ENCODE measurements at regions not wholly inside any gene's neighbourhood (a gene's known extent, or its start where the extent isn't known, plus 50 kb on each side); places are given as distances from the start of the nearest gene placed in this dataset.

DNA sequence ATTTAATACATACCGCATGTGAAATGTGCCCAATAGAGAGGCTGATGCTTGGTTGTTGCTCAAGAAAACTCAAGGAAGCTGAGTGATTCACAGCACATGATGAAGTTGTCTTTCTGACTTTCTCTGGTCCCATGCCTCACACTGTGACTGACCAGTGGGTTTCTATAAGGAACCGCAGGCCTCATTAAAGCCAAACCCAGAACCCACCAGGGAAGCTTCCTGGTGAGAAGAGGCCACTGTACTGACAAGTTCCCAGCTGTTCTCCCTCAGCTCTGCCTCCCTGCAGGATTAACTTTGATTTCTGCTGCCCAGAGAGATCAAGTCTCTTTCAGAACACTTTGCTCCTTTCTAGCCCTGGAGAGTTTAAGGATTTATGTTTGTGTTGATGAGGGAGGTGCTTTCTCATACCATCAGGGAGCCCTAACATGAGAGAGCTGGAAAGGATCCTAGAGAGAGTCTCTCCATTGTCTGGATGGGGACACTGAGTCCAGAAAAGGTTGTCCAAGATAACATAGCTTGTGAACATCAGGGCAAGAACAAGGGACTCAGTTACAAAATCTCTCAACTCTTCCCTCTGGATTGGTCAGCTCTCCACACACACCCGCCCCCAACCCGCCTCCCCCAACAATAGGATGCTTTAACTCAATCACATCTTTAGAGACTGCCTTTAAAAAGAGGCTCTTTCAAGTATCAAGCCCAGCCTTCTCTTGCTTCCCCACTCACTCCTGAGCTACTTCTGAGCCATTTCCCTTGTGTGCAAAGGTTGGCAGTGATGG is 303.2 kb upstream of the TLE3 start:
- TF ChIP-seq FOXP2 (optimal IDR thresholded peaks at IDR 0.05; ENCODE audit: control extremely low read depth, extremely low read length, insufficient read depth) (no peak), EZH2 (IDR thresholded peaks at IDR 0.05) (no peak), POLR2AphosphoS5 (IDR thresholded peaks at IDR 0.05; ENCODE audit: borderline replicate concordance, low read depth, low read length) (no peak)
- Histone ChIP-seq H3K36me3 (ENCODE audit: insufficient read depth, low read length) (no peaks in the 10 kb centered on the region), H3K4me3 (no peak overlapping the region), H3K27ac (no peak overlapping the region), H3K9ac (ENCODE audit: insufficient read length) (no peak overlapping the region), H3K9me3 (ENCODE audit: low read depth, low read length) (no peaks in the 10 kb centered on the region)
- no peak for DNase-seq (ENCODE audit: low read depth, low spot score)

- H3K36me3 ChIP-seq (ENCODE audit: insufficient read depth, low read length), result no peaks in the 10 kb centered on the region
- H3K9me3 ChIP-seq (ENCODE audit: low read depth, low read length), result no peaks in the 10 kb centered on the region
- TF ChIP-seq FOXP2 (optimal IDR thresholded peaks at IDR 0.05; ENCODE audit: control extremely low read depth, extremely low read length, insufficient read depth), result no peak
- TF ChIP-seq EZH2 (IDR thresholded peaks at IDR 0.05), result no peak
- TF ChIP-seq POLR2AphosphoS5 (IDR thresholded peaks at IDR 0.05; ENCODE audit: borderline replicate concordance, low read depth, low read length), result no peak
- H3K27ac ChIP-seq, result no peak overlapping the region
- H3K9ac ChIP-seq (ENCODE audit: insufficient read length), result no peak overlapping the region
- DNase-seq (ENCODE audit: low read depth, low spot score), result no peak
- H3K4me3 ChIP-seq, result no peak overlapping the region
These were observed 301.5 kb upstream of the TLE3 start for GRCh38 chr15:70399204-70399603.

DNA sequence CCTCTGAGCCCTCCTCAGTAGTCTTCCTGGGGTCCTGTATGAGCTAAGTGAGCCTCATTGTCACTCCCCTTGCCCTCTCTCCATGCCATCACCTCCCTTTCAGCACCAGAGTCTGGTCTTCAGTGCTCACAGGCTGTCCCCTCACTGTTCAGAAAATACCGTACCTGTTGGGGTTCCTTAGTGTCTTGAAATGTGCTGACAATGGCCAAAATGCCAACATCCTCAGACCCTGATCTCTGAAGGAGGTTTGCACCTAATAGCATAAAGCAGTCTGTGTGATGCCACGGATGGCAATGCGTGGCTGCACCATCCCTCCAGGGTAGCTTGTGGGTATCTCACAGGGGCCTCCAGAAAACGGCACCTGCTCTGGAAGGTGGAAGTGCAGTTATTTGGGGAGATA is 301.0 kb upstream of the TLE3 start:
- no peak for DNase-seq (ENCODE audit: low read depth, low spot score)
- no peaks in the 10 kb centered on the region for H3K36me3 ChIP-seq (ENCODE audit: insufficient read depth, low read length)

GRCh38 chr15:70396807-70397206 is 299.1 kb upstream of the TLE3 start:
- Histone ChIP-seq H3K9me3 (ENCODE audit: low read depth, low read length) (no peaks in the 10 kb centered on the region), H3K4me3 (no peak overlapping the region), H3K36me3 (ENCODE audit: insufficient read depth, low read length) (no peaks in the 10 kb centered on the region), H3K9ac (ENCODE audit: insufficient read length) (no peak overlapping the region), H3K27ac (no peak overlapping the region)
- DNase-seq (ENCODE audit: low read depth, low spot score), result no peak
- TF ChIP-seq POLR2AphosphoS5 (IDR thresholded peaks at IDR 0.05; ENCODE audit: borderline replicate concordance, low read depth, low read length), result no peak
- TF ChIP-seq FOXP2 (optimal IDR thresholded peaks at IDR 0.05; ENCODE audit: control extremely low read depth, extremely low read length, insufficient read depth), result no peak
- TF ChIP-seq EZH2 (IDR thresholded peaks at IDR 0.05), result no peak

More for the DNA sequence above, 301.0 kb upstream of the TLE3 start:
- no peak overlapping the region for H3K4me3 ChIP-seq
- no peak overlapping the region for H3K9ac ChIP-seq (ENCODE audit: insufficient read length)
- H3K27ac ChIP-seq, result no peak overlapping the region
- TF ChIP-seq POLR2AphosphoS5 (IDR thresholded peaks at IDR 0.05; ENCODE audit: borderline replicate concordance, low read depth, low read length), result no peak
- no peak for TF ChIP-seq FOXP2 (optimal IDR thresholded peaks at IDR 0.05; ENCODE audit: control extremely low read depth, extremely low read length, insufficient read depth)
- no peak for TF ChIP-seq EZH2 (IDR thresholded peaks at IDR 0.05)
- no peaks in the 10 kb centered on the region for H3K9me3 ChIP-seq (ENCODE audit: low read depth, low read length)

DNA sequence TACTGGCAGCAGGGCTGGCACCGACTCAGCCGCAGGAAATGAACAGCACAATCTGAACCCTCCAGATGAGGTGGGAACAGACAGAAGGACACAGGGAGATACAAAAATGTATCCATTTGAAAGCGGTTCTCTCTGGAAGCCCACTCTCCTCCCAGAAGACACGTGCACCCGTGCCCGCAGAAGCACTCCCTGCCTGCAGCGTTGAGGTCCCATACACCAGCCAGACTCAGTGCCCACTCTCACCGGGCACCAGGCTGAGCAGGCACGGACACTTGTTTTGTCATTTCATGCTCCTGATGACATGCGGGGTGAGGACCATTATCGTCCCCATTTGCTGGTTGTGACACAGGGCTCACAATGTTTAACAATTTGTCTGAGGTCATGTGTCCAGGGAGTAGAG is 297.4 kb upstream of the TLE3 start:
- Histone ChIP-seq H3K27ac (no peak overlapping the region), H3K4me3 (no peak overlapping the region), H3K36me3 (ENCODE audit: insufficient read depth, low read length) (no peaks in the 10 kb centered on the region), H3K9ac (ENCODE audit: insufficient read length) (peak overlapping the region; percentile 14), H3K9me3 (ENCODE audit: low read depth, low read length) (peaks cover 5% of the 10 kb centered on the region; the same call in 1 of the 2 replicates)
- DNase-seq (ENCODE audit: low read depth, low spot score), result no peak
- no peak for TF ChIP-seq POLR2AphosphoS5 (IDR thresholded peaks at IDR 0.05; ENCODE audit: borderline replicate concordance, low read depth, low read length)
- no peak for TF ChIP-seq FOXP2 (optimal IDR thresholded peaks at IDR 0.05; ENCODE audit: control extremely low read depth, extremely low read length, insufficient read depth)

- TF ChIP-seq POLR2AphosphoS5 (IDR thresholded peaks at IDR 0.05; ENCODE audit: borderline replicate concordance, low read depth, low read length), result no peak
- TF ChIP-seq FOXP2 (optimal IDR thresholded peaks at IDR 0.05; ENCODE audit: control extremely low read depth, extremely low read length, insufficient read depth), result no peak
- TF ChIP-seq EZH2 (IDR thresholded peaks at IDR 0.05), result no peak
- Histone ChIP-seq H3K9me3 (ENCODE audit: low read depth, low read length) (peaks cover 5% of the 10 kb centered on the region; the same call in 1 of the 2 replicates), H3K4me3 (no peak overlapping the region), H3K27ac (no peak overlapping the region), H3K9ac (ENCODE audit: insufficient read length) (no peak overlapping the region), H3K36me3 (ENCODE audit: insufficient read depth, low read length) (no peaks in the 10 kb centered on the region)
- DNase-seq (ENCODE audit: low read depth, low spot score), result no peak
These were observed 293.0 kb upstream of the TLE3 start for GRCh38 chr15:70390723-70391122.

GRCh38 chr15:70387993-70388392 is 290.3 kb upstream of the TLE3 start:
- DNase-seq (ENCODE audit: low read depth, low spot score), result no peak
- Histone ChIP-seq H3K9me3 (ENCODE audit: low read depth, low read length) (peaks cover 5% of the 10 kb centered on the region; the same call in 1 of the 2 replicates), H3K27ac (no peak overlapping the region), H3K36me3 (ENCODE audit: insufficient read depth, low read length) (no peaks in the 10 kb centered on the region), H3K4me3 (no peak overlapping the region), H3K9ac (ENCODE audit: insufficient read length) (no peak overlapping the region)
- TF ChIP-seq FOXP2 (optimal IDR thresholded peaks at IDR 0.05; ENCODE audit: control extremely low read depth, extremely low read length, insufficient read depth) (no peak), EZH2 (IDR thresholded peaks at IDR 0.05) (no peak), POLR2AphosphoS5 (IDR thresholded peaks at IDR 0.05; ENCODE audit: borderline replicate concordance, low read depth, low read length) (no peak)

- no peak overlapping the region for H3K27ac ChIP-seq
- no peak overlapping the region for H3K9ac ChIP-seq (ENCODE audit: insufficient read length)
- TF ChIP-seq POLR2AphosphoS5 (IDR thresholded peaks at IDR 0.05; ENCODE audit: borderline replicate concordance, low read depth, low read length) (no peak), FOXP2 (optimal IDR thresholded peaks at IDR 0.05; ENCODE audit: control extremely low read depth, extremely low read length, insufficient read depth) (no peak), EZH2 (IDR thresholded peaks at IDR 0.05) (no peak)
- peaks cover 5% of the 10 kb centered on the region; the same call in 1 of the 2 replicates for H3K9me3 ChIP-seq (ENCODE audit: low read depth, low read length)
- DNase-seq (ENCODE audit: low read depth, low spot score), result no peak
- H3K4me3 ChIP-seq, result no peak overlapping the region
- no peaks in the 10 kb centered on the region for H3K36me3 ChIP-seq (ENCODE audit: insufficient read depth, low read length)
These were observed 289.4 kb upstream of the TLE3 start for GRCh38 chr15:70387081-70387480.

Data from SK-N-MC (cell line).